ENCODE measurements at regions not wholly inside any gene's neighbourhood (a gene's known extent, or its start where the extent isn't known, plus 50 kb on each side); places are given as distances from the start of the nearest gene placed in this dataset.

GRCh38 chr5:105687493-105687892, 1983.2 kb downstream of the EFNA5 start:
- Mint-ChIP-seq H3K27ac (no peak overlapping the region), H3K4me3 (no peak overlapping the region), H3K27me3 (ENCODE audit: low read depth in 2 of 2) (no peaks in the 10 kb centered on the region), H3K9me3 (peaks cover 5 to 9% of the 10 kb centered on the region in 2 donors), H3K36me3 (no peaks in the 10 kb centered on the region), H3K4me1 (no peaks in the 10 kb centered on the region)
- H3K27me3 ChIP-seq (ENCODE audit: control insufficient read depth, insufficient read depth, low read length): no peaks in the 10 kb centered on the region
- H3K4me3 ChIP-seq (ENCODE audit: low read length): no peak overlapping the region
- ATAC-seq (no peak), DNase-seq (no peak)
- intact Hi-C loops (cut with micrococcal nuclease): no loop called here
- H3K27ac ChIP-seq (ENCODE audit: low read length): no peak overlapping the region
- 70% methylated on average over 3 of the region's 3 CpGs for WGBS (ENCODE audit: insufficient coverage)
- H3K4me1 ChIP-seq (ENCODE audit: control insufficient read depth, insufficient read depth, low read length): no peaks in the 10 kb centered on the region
- no peaks in the 10 kb centered on the region for H3K36me3 ChIP-seq (ENCODE audit: control insufficient read depth, insufficient read depth, low read length)
- H3K9me3 ChIP-seq (ENCODE audit: control insufficient read depth, insufficient read depth, low read length): no peaks in the 10 kb centered on the region
- TF ChIP-seq, protein P1, sequence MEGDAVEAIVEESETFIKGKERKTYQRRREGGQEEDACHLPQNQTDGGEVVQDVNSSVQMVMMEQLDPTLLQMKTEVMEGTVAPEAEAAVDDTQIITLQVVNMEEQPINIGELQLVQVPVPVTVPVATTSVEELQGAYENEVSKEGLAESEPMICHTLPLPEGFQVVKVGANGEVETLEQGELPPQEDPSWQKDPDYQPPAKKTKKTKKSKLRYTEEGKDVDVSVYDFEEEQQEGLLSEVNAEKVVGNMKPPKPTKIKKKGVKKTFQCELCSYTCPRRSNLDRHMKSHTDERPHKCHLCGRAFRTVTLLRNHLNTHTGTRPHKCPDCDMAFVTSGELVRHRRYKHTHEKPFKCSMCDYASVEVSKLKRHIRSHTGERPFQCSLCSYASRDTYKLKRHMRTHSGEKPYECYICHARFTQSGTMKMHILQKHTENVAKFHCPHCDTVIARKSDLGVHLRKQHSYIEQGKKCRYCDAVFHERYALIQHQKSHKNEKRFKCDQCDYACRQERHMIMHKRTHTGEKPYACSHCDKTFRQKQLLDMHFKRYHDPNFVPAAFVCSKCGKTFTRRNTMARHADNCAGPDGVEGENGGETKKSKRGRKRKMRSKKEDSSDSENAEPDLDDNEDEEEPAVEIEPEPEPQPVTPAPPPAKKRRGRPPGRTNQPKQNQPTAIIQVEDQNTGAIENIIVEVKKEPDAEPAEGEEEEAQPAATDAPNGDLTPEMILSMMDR (IDR thresholded peaks at IDR 0.05): no peak

- intact Hi-C loops (cut with micrococcal nuclease): no loop called here
- H3K9me3 Mint-ChIP-seq: peaks cover 5 to 9% of the 10 kb centered on the region in 2 donors
- Histone ChIP-seq H3K27ac (ENCODE audit: low read length) (no peak overlapping the region), H3K27me3 (ENCODE audit: control insufficient read depth, insufficient read depth, low read length) (no peaks in the 10 kb centered on the region), H3K36me3 (ENCODE audit: control insufficient read depth, insufficient read depth, low read length) (no peaks in the 10 kb centered on the region), H3K9me3 (ENCODE audit: control insufficient read depth, insufficient read depth, low read length) (no peaks in the 10 kb centered on the region), H3K4me3 (ENCODE audit: low read length) (no peak overlapping the region), H3K4me1 (ENCODE audit: control insufficient read depth, insufficient read depth, low read length) (no peaks in the 10 kb centered on the region)
- DNase-seq (no peak), ATAC-seq (no peak)
- H3K4me3 Mint-ChIP-seq: no peak overlapping the region
- no peak overlapping the region for H3K27ac Mint-ChIP-seq
- H3K27me3 Mint-ChIP-seq (ENCODE audit: low read depth in 2 of 2): no peaks in the 10 kb centered on the region
- 92% methylated on average over 4 of the region's 5 CpGs for whole genome bisulfite sequencing (ENCODE audit: insufficient coverage)
- TF ChIP-seq, protein P1 (IDR thresholded peaks at IDR 0.05): no peak
- H3K36me3 Mint-ChIP-seq: no peaks in the 10 kb centered on the region
- H3K4me1 Mint-ChIP-seq: no peaks in the 10 kb centered on the region
Measured at GRCh38 chr5:105685884-105686283, 1984.9 kb downstream of the EFNA5 start.

DNA sequence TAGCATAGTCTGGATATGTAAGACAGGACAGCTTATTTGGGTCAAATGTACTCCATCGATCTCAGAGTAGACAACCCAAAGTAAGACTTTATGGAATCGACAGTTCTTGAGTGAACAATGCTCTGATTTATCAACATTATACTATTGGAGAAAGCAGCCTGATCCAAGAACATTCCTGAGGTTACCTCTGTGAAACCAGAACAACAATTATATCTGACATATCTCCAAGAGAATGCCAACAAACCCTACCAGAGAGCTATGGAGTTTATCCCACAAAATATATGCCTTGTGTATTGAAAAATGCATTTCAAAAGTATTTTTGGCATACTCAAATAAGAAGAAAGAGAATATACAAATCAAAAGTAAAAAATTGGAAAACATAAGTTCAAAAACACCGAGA, 1985.9 kb downstream of the EFNA5 start:
- intact Hi-C loops (cut with micrococcal nuclease): no loop called here
- Histone ChIP-seq H3K9me3 (ENCODE audit: control insufficient read depth, insufficient read depth, low read length) (no peaks in the 10 kb centered on the region), H3K27ac (ENCODE audit: low read length) (no peak overlapping the region), H3K4me3 (ENCODE audit: low read length) (no peak overlapping the region), H3K36me3 (ENCODE audit: control insufficient read depth, insufficient read depth, low read length) (no peaks in the 10 kb centered on the region), H3K27me3 (ENCODE audit: control insufficient read depth, insufficient read depth, low read length) (no peaks in the 10 kb centered on the region), H3K4me1 (ENCODE audit: control insufficient read depth, insufficient read depth, low read length) (no peaks in the 10 kb centered on the region)
- Mint-ChIP-seq H3K27ac (no peak overlapping the region), H3K36me3 (no peaks in the 10 kb centered on the region), H3K9me3 (peaks cover 7 to 9% of the 10 kb centered on the region in 2 donors), H3K27me3 (ENCODE audit: low read depth in 2 of 2) (no peaks in the 10 kb centered on the region), H3K4me3 (no peak overlapping the region), H3K4me1 (no peaks in the 10 kb centered on the region)
- DNase-seq (no peak), ATAC-seq (no peak)
- 77% methylated on average over 2 of the region's 3 CpGs for WGBS (ENCODE audit: insufficient coverage)
- TF ChIP-seq, protein P1 (IDR thresholded peaks at IDR 0.05): no peak

DNA sequence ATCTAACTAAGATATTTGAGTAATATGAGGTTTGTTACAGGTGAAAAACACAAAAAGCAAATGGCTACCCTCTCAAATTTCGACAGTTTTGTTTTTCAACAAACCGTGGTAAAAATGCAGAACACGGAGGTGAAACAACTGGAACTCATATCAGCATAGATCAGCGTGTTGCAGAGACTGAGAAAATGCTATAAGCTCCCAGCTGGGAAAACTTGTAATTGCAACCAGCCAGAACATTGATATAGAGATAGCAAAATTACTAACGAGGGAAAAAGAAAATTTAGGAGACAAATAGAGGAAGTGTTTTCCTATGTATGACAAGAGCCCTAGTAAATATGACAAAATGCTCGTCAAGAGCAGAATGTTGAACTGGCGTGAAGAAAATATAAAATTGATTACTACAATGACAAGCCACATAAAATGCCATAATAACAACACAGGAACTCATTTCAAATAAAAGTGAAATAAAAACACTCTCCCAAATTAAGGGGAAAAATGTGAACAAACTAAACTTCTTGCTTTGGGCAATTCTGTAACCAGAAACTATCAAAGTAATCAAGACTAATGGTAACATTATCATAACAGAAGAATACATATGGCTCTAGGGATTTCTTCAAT, 1989.8 kb downstream of the EFNA5 start:
- Mint-ChIP-seq H3K4me1 (no peaks in the 10 kb centered on the region), H3K27me3 (ENCODE audit: low read depth in 2 of 2) (no peaks in the 10 kb centered on the region), H3K9me3 (peaks cover 8 to 11% of the 10 kb centered on the region in 2 donors), H3K36me3 (no peaks in the 10 kb centered on the region), H3K27ac (no peak overlapping the region), H3K4me3 (no peak overlapping the region)
- no peak overlapping the region for H3K4me3 ChIP-seq (ENCODE audit: low read length)
- H3K4me1 ChIP-seq (ENCODE audit: control insufficient read depth, insufficient read depth, low read length): no peaks in the 10 kb centered on the region
- 61% methylated on average over 5 of the region's 7 CpGs for WGBS (ENCODE audit: insufficient coverage)
- no peaks in the 10 kb centered on the region for H3K27me3 ChIP-seq (ENCODE audit: control insufficient read depth, insufficient read depth, low read length)
- TF ChIP-seq, protein P1 (IDR thresholded peaks at IDR 0.05): no peak
- no peak overlapping the region for H3K27ac ChIP-seq (ENCODE audit: low read length)
- intact Hi-C loops (cut with micrococcal nuclease): no loop called here
- no peaks in the 10 kb centered on the region for H3K9me3 ChIP-seq (ENCODE audit: control insufficient read depth, insufficient read depth, low read length)
- H3K36me3 ChIP-seq (ENCODE audit: control insufficient read depth, insufficient read depth, low read length): no peaks in the 10 kb centered on the region
- no peak for ATAC-seq
- DNase-seq: no peak

Data from natural killer cell (primary cell).